GM21619 (cell line): ENCODE measurements at regions not wholly inside any gene's neighbourhood (a gene's known extent, or its start where the extent isn't known, plus 50 kb on each side); places are given as distances from the start of the nearest gene placed in this dataset.

Experiments used
- ATAC-seq: cut with Tn5 transposase; IDR thresholded peaks from one replicate; pipeline ENCODE4 v1.9.1; 2021; ENCODE audit not compliant: unreplicated experiment

GRCh38 chr3:59311231-59311630, 261.4 kb upstream of the CFAP20DC start:
- ATAC-seq, result no peak

- ATAC-seq, result no peak
Observed at GRCh38 chr3:59310736-59311135, 260.9 kb upstream of the CFAP20DC start.

GRCh38 chr3:59308684-59309083, 258.9 kb upstream of the CFAP20DC start:
- no peak for ATAC-seq

- ATAC-seq, result no peak
Observed at GRCh38 chr3:59308001-59308400, 258.2 kb upstream of the CFAP20DC start.

GRCh38 chr3:59306436-59306835, 256.6 kb upstream of the CFAP20DC start:
- ATAC-seq, result no peak

- ATAC-seq, result no peak
Observed at GRCh38 chr3:59304296-59304695, 254.5 kb upstream of the CFAP20DC start.

- ATAC-seq, result no peak
Observed at GRCh38 chr3:59303452-59303851, 253.6 kb upstream of the CFAP20DC start.

- no peak for ATAC-seq
Observed at GRCh38 chr3:59302442-59302841, 252.6 kb upstream of the CFAP20DC start.

GRCh38 chr3:59300733-59301132, 250.9 kb upstream of the CFAP20DC start:
- ATAC-seq, result no peak

- ATAC-seq, result no peak
Observed at GRCh38 chr3:59299561-59299960, 249.7 kb upstream of the CFAP20DC start.

- ATAC-seq, result no peak
Observed at GRCh38 chr3:59290358-59290757, 240.5 kb upstream of the CFAP20DC start.

- ATAC-seq, result no peak
Observed at GRCh38 chr3:59289831-59290230, 240.0 kb upstream of the CFAP20DC start.

- no peak for ATAC-seq
Observed at GRCh38 chr3:59288951-59289350, 239.1 kb upstream of the CFAP20DC start.

- no peak for ATAC-seq
Observed at GRCh38 chr3:59286791-59287531, 237.1 kb upstream of the CFAP20DC start.

- ATAC-seq, result no peak
Observed at GRCh38 chr3:59285560-59285959, 235.7 kb upstream of the CFAP20DC start.

- no peak for ATAC-seq
Observed at GRCh38 chr3:59284926-59285325, 235.1 kb upstream of the CFAP20DC start.

GRCh38 chr3:59280113-59280512, 230.3 kb upstream of the CFAP20DC start:
- no peak for ATAC-seq

GRCh38 chr3:59277816-59278215, 228.0 kb upstream of the CFAP20DC start:
- no peak for ATAC-seq

GRCh38 chr3:59277201-59277600, 227.4 kb upstream of the CFAP20DC start:
- no peak for ATAC-seq

- ATAC-seq, result no peak
Observed at GRCh38 chr3:59273976-59274375, 224.2 kb upstream of the CFAP20DC start.

GRCh38 chr3:59271971-59272370, 222.1 kb upstream of the CFAP20DC start:
- ATAC-seq, result no peak

GRCh38 chr3:59270921-59271320, 221.1 kb upstream of the CFAP20DC start:
- ATAC-seq, result no peak

- no peak for ATAC-seq
Observed at GRCh38 chr3:59270209-59270608, 220.4 kb upstream of the CFAP20DC start.
